ENCODE measurements at regions not wholly inside any gene's neighbourhood (a gene's known extent, or its start where the extent isn't known, plus 50 kb on each side); places are given as distances from the start of the nearest gene placed in this dataset.

- no peak for TF ChIP-seq ZMIZ1 (IDR thresholded peaks at IDR 0.05; ENCODE audit: low read depth in 2 of 2, low read length in 2 of 2)
- no peak for TF ChIP-seq MEIS2 (IDR thresholded peaks at IDR 0.05; ENCODE audit: partially characterized antibody)
- TF ChIP-seq LEF1 (IDR thresholded peaks at IDR 0.05) = no peak
Measured at GRCh38 chr10:31584098-31584631, 265.1 kb downstream of the ZEB1 start (continued).

- no peak overlapping the region for H3K4me2 ChIP-seq (ENCODE audit: insufficient read depth, low read length)
- H3K79me2 ChIP-seq (ENCODE audit: control insufficient read depth, insufficient read depth, low read length) = no peaks in the 10 kb centered on the region
- H3K4me1 ChIP-seq (replicated peaks in 1 of 2; ENCODE audit: control insufficient read depth in 2 of 2, insufficient read depth in 2 of 2, low read length in 2 of 2) = peaks cover 0 to 4% of the 10 kb centered on the region in 2 experiments; a peak in 2 of 5 replicates
- H3K9ac ChIP-seq (ENCODE audit: insufficient read depth in 1 of 2, low read depth in 2 of 2, low read length in 2 of 2) = no peak overlapping the region
- DNase-seq (ENCODE audit: extremely low read depth in 1 of 4, low spot score in 3 of 4) = no peak
- in situ Hi-C loops (cut with MboI) = no loop called here
- BruUV-seq (replicated peaks) = no TSS peak
- H3K4me3 ChIP-seq = no peak overlapping the region
- no peaks in the 10 kb centered on the region for H3K36me3 ChIP-seq (ENCODE audit: control insufficient read depth, insufficient read depth, low read length)
- CTCF ChIA-PET (ENCODE audit: low intra/inter-chr PET ratio) = no interaction called here
- H3K27me3 ChIP-seq (ENCODE audit: control insufficient read depth in 2 of 2, insufficient read depth in 2 of 2, low read length in 2 of 2) = peaks cover 0 to 15% of the 10 kb centered on the region in 2 experiments; a peak in 3 of 5 replicates
- no peak overlapping the region for H3K27ac ChIP-seq (ENCODE audit: extremely low read depth, low read depth, low read length)
- H3K9me3 ChIP-seq (replicated peaks; ENCODE audit: control insufficient read depth, insufficient read depth, low read depth, low read length) = no peaks in the 10 kb centered on the region
- H3K9me1 ChIP-seq (ENCODE audit: control insufficient read depth, insufficient read depth, low read length) = no peaks in the 10 kb centered on the region
- H2AFZ ChIP-seq (ENCODE audit: low read depth, low read length) = no peak overlapping the region
- intact Hi-C loops (cut with micrococcal nuclease) = no loop called here
- POLR2A ChIA-PET = interaction anchor here (0.9 kb wide), 1 partner anchor 10 kb away, joined by 4 read pairs; no protein-coding TSS in a partner anchor
- no peak for ATAC-seq
- no peak for FAIRE-seq
- H4K20me1 ChIP-seq (replicated peaks; ENCODE audit: control insufficient read depth, insufficient read depth, low read length) = no peaks in the 10 kb centered on the region
- WGBS (ENCODE audit: insufficient coverage, low coverage, missing lambda C conversion rate) = 5% methylated on average over 6 of the region's 6 CpGs
- TF ChIP-seq MAFK (IDR thresholded peaks at IDR 0.05; ENCODE audit: low read length) = no peak
- no peak for TF ChIP-seq ZNF175 (CRISPR knock-in tag; IDR thresholded peaks at IDR 0.05; ENCODE audit: low read depth)
- no peak for TF ChIP-seq HMGXB4 (CRISPR knock-in tag; IDR thresholded peaks at IDR 0.05)
- TF ChIP-seq MAX (CRISPR knock-in tag; IDR thresholded peaks at IDR 0.05) = no peak
- TF ChIP-seq POLR2H (tag; IDR thresholded peaks at IDR 0.05; ENCODE audit: low read depth) = no peak
Measured at GRCh38 chr10:31583293-31583692, 264.3 kb downstream of the ZEB1 start.
